ENCODE measurements at regions not wholly inside any gene's neighbourhood (a gene's known extent, or its start where the extent isn't known, plus 50 kb on each side); places are given as distances from the start of the nearest gene placed in this dataset.

GRCh38 chr12:111213561-111213960 lies 155.3 kb downstream of the PHETA1 start:
- TF ChIP-seq ZNF610 (tag by site-specific recombination; IDR thresholded peaks at IDR 0.05; ENCODE audit: borderline replicate concordance) (no peak), ZNF391 (tag by site-specific recombination; IDR thresholded peaks at IDR 0.05; ENCODE audit: borderline replicate concordance, low read depth) (no peak), PATZ1 (tag by site-specific recombination; IDR thresholded peaks at IDR 0.05) (no peak), KLF9 (tag by site-specific recombination; IDR thresholded peaks at IDR 0.05; ENCODE audit: low read depth) (no peak), ZNF155 (tag by site-specific recombination; IDR thresholded peaks at IDR 0.05) (no peak), PRDM1 (tag by site-specific recombination; IDR thresholded peaks at IDR 0.05) (no peak), SP7 (tag by site-specific recombination; IDR thresholded peaks at IDR 0.05) (no peak), SETDB1 (IDR thresholded peaks at IDR 0.05; ENCODE audit: insufficient read length, low read length) (no peak), TRIM28 (IDR thresholded peaks at IDR 0.05; ENCODE audit: borderline replicate concordance, low read length) (no peak), CTCF (tag by site-specific recombination; IDR thresholded peaks at IDR 0.05) (no peak), ZNF501 (tag by site-specific recombination; IDR thresholded peaks at IDR 0.05) (no peak)

Data from HEK293 (cell line).